ENCODE measurements at regions not wholly inside any gene's neighbourhood (a gene's known extent, or its start where the extent isn't known, plus 50 kb on each side); places are given as distances from the start of the nearest gene placed in this dataset.

GRCh38 chr3:88528494-88528893 is 378.7 kb downstream of the C3orf38 start:
- TF ChIP-seq CTCF (IDR thresholded peaks at IDR 0.05; ENCODE audit: low read length) (no peak), EZH2 (IDR thresholded peaks at IDR 0.05; ENCODE audit: borderline replicate concordance, low read length) (no peak)

Measured in OCI-LY1 (cell line).